WTC11 (cell line): ENCODE measurements at regions not wholly inside any gene's neighbourhood (a gene's known extent, or its start where the extent isn't known, plus 50 kb on each side); places are given as distances from the start of the nearest gene placed in this dataset.

Source experiments
- ATAC-seq: fragments of 200-7000 bp; cut with Tn5 transposase; 2 replicates; pipeline ENCODE4 v1.10.0; 2021; ENCODE audit warnings: mild to moderate bottlenecking, moderate library complexity
- CTCF ChIA-PET: fragments of 300-600 bp; sonication (Branson Sonifier 250); formaldehyde crosslinking; loops from one replicate; lab custom pipeline; 2021; ENCODE audit warnings: antibody characterized with exemption; lab: Charles Lee
- POLR2A ChIA-PET: fragments of 350-600 bp; sonication (Branson Sonifier 250); formaldehyde crosslinking; loops from one replicate; lab custom pipeline; 2021; ENCODE audit warnings: antibody characterized with exemption; lab: Charles Lee
- DNase-seq: peaks from one replicate; pipeline ENCODE4 v3.0.0; 2021; ENCODE audit warnings: low spot score
- H3K27ac Mint-ChIP-seq: 2 replicates; pipeline ENCODE4 v1.8.0; 2021; ENCODE audit warnings: mixed read lengths
- H3K27me3 Mint-ChIP-seq: 2 replicates; pipeline ENCODE4 v1.8.0; 2021; ENCODE audit warnings: low read depth, mild to moderate bottlenecking, moderate library complexity, mixed read lengths
- H3K36me3 Mint-ChIP-seq: 2 replicates; pipeline ENCODE4 v1.8.0; 2021; ENCODE audit warnings: mixed read lengths
- H3K4me1 Mint-ChIP-seq: 2 replicates; pipeline ENCODE4 v1.8.0; 2022; ENCODE audit warnings: mixed read lengths
- H3K4me3 Mint-ChIP-seq: 2 replicates; pipeline ENCODE4 v1.8.0; 2021; ENCODE audit warnings: mild to moderate bottlenecking, moderate library complexity, mixed read lengths
- H3K9me3 Mint-ChIP-seq: 2 replicates; pipeline ENCODE4 v1.8.0; 2021; ENCODE audit warnings: mixed read lengths
- ETV6 ChIP-seq: sonication (generic); formaldehyde crosslinking; IDR thresholded peaks from 2 replicates; pipeline ENCODE4 v1.8.1; 2022; ENCODE audit warnings: mild to moderate bottlenecking, missing genetic modification reagents
- GABPB1 ChIP-seq: sonication (generic); formaldehyde crosslinking; IDR thresholded peaks from 2 replicates; pipeline ENCODE4 v1.8.1; 2023; ENCODE audit warnings: mild to moderate bottlenecking, missing genetic modification reagents
- GRHL2 ChIP-seq: fragments of 250-450 bp; sonication (Bioruptor Pico); IDR thresholded peaks from 2 replicates; pipeline ENCODE4 v1.8.0; 2022; ENCODE audit warnings: mild to moderate bottlenecking, moderate library complexity; ENCODE audit not compliant: insufficient replicate concordance, severe bottlenecking
- GTF2I ChIP-seq: fragments of 250-450 bp; sonication (Bioruptor Pico); conservative IDR thresholded peaks from 2 replicates; pipeline ENCODE4 v1.4.0; 2021; ENCODE audit warnings: mild to moderate bottlenecking
- HMGA2 ChIP-seq: fragments of 250-450 bp; sonication (Bioruptor Pico); IDR thresholded peaks from 2 replicates; pipeline ENCODE4 v1.4.0; 2021; ENCODE audit warnings: mild to moderate bottlenecking, moderate library complexity
- MXD4 ChIP-seq: fragments of 250-450 bp; sonication (Bioruptor Pico); IDR thresholded peaks from 2 replicates; pipeline ENCODE4 v1.8.0; 2021; ENCODE audit warnings: mild to moderate bottlenecking, moderate library complexity, borderline replicate concordance
- NFE2L1 ChIP-seq: sonication (generic); formaldehyde crosslinking; IDR thresholded peaks from 2 replicates; pipeline ENCODE4 v1.8.1; 2023; ENCODE audit warnings: missing genetic modification reagents
- NFYB ChIP-seq: sonication (generic); formaldehyde crosslinking; conservative IDR thresholded peaks from 2 replicates; pipeline ENCODE4 v1.8.0; 2022; ENCODE audit warnings: low read depth, missing genetic modification reagents
- NR2C2 ChIP-seq: sonication (generic); formaldehyde crosslinking; IDR thresholded peaks from 2 replicates; pipeline ENCODE4 v1.8.0; 2022; ENCODE audit warnings: mild to moderate bottlenecking, missing genetic modification reagents
- SP1 ChIP-seq: sonication (generic); formaldehyde crosslinking; conservative IDR thresholded peaks from 2 replicates; pipeline ENCODE4 v1.8.1; 2022; ENCODE audit warnings: missing genetic modification reagents
- ZNF138 ChIP-seq: sonication (generic); formaldehyde crosslinking; conservative IDR thresholded peaks from 2 replicates; pipeline ENCODE4 v1.8.1; 2022; ENCODE audit warnings: mild to moderate bottlenecking, moderate library complexity, missing genetic modification reagents
- ZNF219 ChIP-seq: sonication (generic); formaldehyde crosslinking; IDR thresholded peaks from 2 replicates; pipeline ENCODE4 v1.8.0; 2023; ENCODE audit warnings: missing genetic modification reagents, mild to moderate bottlenecking, borderline replicate concordance
- ZNF232 ChIP-seq: sonication (generic); formaldehyde crosslinking; IDR thresholded peaks from 2 replicates; pipeline ENCODE4 v1.8.0; 2022; ENCODE audit warnings: mild to moderate bottlenecking, missing genetic modification reagents
- ZNF416 ChIP-seq: fragments of 250-450 bp; sonication (Bioruptor Pico); IDR thresholded peaks from 2 replicates; pipeline ENCODE4 v1.9.0; 2021; ENCODE audit warnings: mild to moderate bottlenecking, inconsistent platforms
- ZNF671 ChIP-seq: fragments of 250-450 bp; sonication (Bioruptor Pico); IDR thresholded peaks from 2 replicates; pipeline ENCODE4 v1.8.0; 2021; ENCODE audit warnings: mild to moderate bottlenecking
- TF ChIP-seq, protein P1 (sequence below): sonication (generic); formaldehyde crosslinking; IDR thresholded peaks from 2 replicates; pipeline ENCODE4 v1.8.1; 2023; ENCODE audit warnings: mild to moderate bottlenecking, moderate library complexity, missing genetic modification reagents
- TF ChIP-seq, protein P2 (sequence below): sonication (generic); formaldehyde crosslinking; IDR thresholded peaks from 2 replicates; pipeline ENCODE4 v1.8.1; 2023; ENCODE audit warnings: mild to moderate bottlenecking, missing genetic modification reagents, moderate library complexity
- TF ChIP-seq, protein P3 (sequence below): sonication (generic); formaldehyde crosslinking; conservative IDR thresholded peaks from 2 replicates; pipeline ENCODE4 v1.8.1; 2023; ENCODE audit warnings: mild to moderate bottlenecking, low read depth, missing genetic modification reagents, moderate library complexity
- TF ChIP-seq, protein P4 (sequence below): sonication (generic); formaldehyde crosslinking; IDR thresholded peaks from 2 replicates; pipeline ENCODE4 v1.8.0; 2022; ENCODE audit warnings: mild to moderate bottlenecking, missing genetic modification reagents
- TF ChIP-seq, protein P5 (sequence below): fragments of 250-450 bp; sonication (Bioruptor Pico); IDR thresholded peaks from 2 replicates; pipeline ENCODE4 v1.9.0; 2021; ENCODE audit warnings: mild to moderate bottlenecking
- TF ChIP-seq, protein P6 (sequence below): sonication (generic); formaldehyde crosslinking; IDR thresholded peaks from 2 replicates; pipeline ENCODE4 v1.8.1; 2023; ENCODE audit warnings: mild to moderate bottlenecking, missing genetic modification reagents, borderline replicate concordance

- TF ChIP-seq, protein P1, sequence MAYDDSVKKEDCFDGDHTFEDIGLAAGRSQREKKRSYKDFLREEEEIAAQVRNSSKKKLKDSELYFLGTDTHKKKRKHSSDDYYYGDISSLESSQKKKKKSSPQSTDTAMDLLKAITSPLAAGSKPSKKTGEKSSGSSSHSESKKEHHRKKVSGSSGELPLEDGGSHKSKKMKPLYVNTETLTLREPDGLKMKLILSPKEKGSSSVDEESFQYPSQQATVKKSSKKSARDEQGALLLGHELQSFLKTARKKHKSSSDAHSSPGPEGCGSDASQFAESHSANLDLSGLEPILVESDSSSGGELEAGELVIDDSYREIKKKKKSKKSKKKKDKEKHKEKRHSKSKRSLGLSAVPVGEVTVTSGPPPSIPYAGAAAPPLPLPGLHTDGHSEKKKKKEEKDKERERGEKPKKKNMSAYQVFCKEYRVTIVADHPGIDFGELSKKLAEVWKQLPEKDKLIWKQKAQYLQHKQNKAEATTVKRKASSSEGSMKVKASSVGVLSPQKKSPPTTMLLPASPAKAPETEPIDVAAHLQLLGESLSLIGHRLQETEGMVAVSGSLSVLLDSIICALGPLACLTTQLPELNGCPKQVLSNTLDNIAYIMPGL (CRISPR knock-in tag): no peak
- TF ChIP-seq ZNF416 (CRISPR knock-in tag) (no peak), NR2C2 (no peak), SP1 (CRISPR knock-in tag) (no peak), NFYB (no peak), GRHL2 (CRISPR knock-in tag) (no peak), ZNF671 (CRISPR knock-in tag) (no peak)
- TF ChIP-seq, protein P2, sequence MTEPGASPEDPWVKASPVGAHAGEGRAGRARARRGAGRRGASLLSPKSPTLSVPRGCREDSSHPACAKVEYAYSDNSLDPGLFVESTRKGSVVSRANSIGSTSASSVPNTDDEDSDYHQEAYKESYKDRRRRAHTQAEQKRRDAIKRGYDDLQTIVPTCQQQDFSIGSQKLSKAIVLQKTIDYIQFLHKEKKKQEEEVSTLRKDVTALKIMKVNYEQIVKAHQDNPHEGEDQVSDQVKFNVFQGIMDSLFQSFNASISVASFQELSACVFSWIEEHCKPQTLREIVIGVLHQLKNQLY (CRISPR knock-in tag): no peak
Measured at GRCh38 chr6:113530769-113531168, 326.4 kb upstream of the MARCKS start (continued).

DNA sequence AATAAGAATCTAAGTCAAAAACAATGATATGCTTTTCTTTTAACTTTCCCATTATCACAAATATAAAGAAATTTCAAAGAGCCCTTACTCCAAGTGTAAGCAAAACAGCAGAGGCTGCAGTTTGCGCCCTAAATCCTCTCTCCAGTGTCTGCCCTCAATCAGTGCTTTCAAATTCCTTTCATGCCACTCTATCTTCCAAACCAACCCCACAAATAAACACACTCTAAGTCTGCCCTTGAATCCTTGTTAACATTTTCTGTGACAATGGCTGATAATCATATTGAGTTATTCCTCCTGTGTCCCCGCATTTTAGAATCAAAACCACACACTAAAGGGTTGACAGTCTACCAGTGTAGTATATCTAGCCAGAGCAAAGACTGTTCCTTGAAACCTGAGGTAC is 317.9 kb upstream of the MARCKS start:
- peaks cover 13% of the 10 kb centered on the region for H3K4me1 Mint-ChIP-seq
- H3K36me3 Mint-ChIP-seq: no peaks in the 10 kb centered on the region
- no peak overlapping the region for H3K4me3 Mint-ChIP-seq
- ATAC-seq (peak; percentile 78), DNase-seq (no peak)
- no peaks in the 10 kb centered on the region for H3K9me3 Mint-ChIP-seq
- H3K27me3 Mint-ChIP-seq: no peaks in the 10 kb centered on the region
- POLR2A ChIA-PET: no interaction called here
- CTCF ChIA-PET: interaction anchor here (0.8 kb wide), 1 partner anchor 320 kb away, joined by 3 read pairs; no protein-coding TSS in a partner anchor
- TF ChIP-seq NFE2L1 (CRISPR knock-in tag) (no peak), HMGA2 (no peak), GABPB1 (CRISPR knock-in tag) (no peak), SP1 (CRISPR knock-in tag) (no peak)
- TF ChIP-seq, protein P3, sequence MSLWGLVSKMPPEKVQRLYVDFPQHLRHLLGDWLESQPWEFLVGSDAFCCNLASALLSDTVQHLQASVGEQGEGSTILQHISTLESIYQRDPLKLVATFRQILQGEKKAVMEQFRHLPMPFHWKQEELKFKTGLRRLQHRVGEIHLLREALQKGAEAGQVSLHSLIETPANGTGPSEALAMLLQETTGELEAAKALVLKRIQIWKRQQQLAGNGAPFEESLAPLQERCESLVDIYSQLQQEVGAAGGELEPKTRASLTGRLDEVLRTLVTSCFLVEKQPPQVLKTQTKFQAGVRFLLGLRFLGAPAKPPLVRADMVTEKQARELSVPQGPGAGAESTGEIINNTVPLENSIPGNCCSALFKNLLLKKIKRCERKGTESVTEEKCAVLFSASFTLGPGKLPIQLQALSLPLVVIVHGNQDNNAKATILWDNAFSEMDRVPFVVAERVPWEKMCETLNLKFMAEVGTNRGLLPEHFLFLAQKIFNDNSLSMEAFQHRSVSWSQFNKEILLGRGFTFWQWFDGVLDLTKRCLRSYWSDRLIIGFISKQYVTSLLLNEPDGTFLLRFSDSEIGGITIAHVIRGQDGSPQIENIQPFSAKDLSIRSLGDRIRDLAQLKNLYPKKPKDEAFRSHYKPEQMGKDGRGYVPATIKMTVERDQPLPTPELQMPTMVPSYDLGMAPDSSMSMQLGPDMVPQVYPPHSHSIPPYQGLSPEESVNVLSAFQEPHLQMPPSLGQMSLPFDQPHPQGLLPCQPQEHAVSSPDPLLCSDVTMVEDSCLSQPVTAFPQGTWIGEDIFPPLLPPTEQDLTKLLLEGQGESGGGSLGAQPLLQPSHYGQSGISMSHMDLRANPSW (CRISPR knock-in tag): no peak
- TF ChIP-seq, protein P4, sequence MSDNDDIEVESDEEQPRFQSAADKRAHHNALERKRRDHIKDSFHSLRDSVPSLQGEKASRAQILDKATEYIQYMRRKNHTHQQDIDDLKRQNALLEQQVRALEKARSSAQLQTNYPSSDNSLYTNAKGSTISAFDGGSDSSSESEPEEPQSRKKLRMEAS (CRISPR knock-in tag): no peak
- TF ChIP-seq, all 79 proteins: peak for 0
- H3K27ac Mint-ChIP-seq: peak overlapping the region; percentile 17; the same call in 1 of the 2 replicates

DNA sequence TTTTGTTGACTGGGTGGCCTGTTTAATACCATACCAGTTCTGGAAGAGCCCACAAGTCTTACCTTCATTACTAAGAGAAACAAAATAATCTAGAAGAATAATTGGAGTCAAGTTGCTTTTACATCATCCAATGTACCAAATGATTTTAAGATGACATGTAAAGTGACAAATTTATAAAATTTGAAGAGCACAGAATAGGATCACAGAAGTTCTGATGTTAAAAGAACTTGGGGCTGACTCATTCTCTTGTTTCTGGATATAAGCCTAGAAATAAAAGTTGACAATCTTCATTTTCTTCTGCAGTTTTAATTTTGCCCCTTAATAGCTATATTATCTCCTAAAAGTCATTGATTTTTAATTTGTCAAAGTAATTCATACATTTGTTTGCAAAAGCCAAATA is 317.5 kb upstream of the MARCKS start:
- no peak for TF ChIP-seq ETV6
- TF ChIP-seq ZNF232 (CRISPR knock-in tag): no peak
- TF ChIP-seq, protein P5, sequence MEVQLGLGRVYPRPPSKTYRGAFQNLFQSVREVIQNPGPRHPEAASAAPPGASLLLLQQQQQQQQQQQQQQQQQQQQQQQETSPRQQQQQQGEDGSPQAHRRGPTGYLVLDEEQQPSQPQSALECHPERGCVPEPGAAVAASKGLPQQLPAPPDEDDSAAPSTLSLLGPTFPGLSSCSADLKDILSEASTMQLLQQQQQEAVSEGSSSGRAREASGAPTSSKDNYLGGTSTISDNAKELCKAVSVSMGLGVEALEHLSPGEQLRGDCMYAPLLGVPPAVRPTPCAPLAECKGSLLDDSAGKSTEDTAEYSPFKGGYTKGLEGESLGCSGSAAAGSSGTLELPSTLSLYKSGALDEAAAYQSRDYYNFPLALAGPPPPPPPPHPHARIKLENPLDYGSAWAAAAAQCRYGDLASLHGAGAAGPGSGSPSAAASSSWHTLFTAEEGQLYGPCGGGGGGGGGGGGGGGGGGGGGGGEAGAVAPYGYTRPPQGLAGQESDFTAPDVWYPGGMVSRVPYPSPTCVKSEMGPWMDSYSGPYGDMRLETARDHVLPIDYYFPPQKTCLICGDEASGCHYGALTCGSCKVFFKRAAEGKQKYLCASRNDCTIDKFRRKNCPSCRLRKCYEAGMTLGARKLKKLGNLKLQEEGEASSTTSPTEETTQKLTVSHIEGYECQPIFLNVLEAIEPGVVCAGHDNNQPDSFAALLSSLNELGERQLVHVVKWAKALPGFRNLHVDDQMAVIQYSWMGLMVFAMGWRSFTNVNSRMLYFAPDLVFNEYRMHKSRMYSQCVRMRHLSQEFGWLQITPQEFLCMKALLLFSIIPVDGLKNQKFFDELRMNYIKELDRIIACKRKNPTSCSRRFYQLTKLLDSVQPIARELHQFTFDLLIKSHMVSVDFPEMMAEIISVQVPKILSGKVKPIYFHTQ (CRISPR knock-in tag): no peak
- no peak for TF ChIP-seq ZNF219
- TF ChIP-seq MXD4 (CRISPR knock-in tag): no peak
- no peak for TF ChIP-seq ZNF138 (CRISPR knock-in tag)
- TF ChIP-seq GTF2I (CRISPR knock-in tag): no peak
- TF ChIP-seq, protein P6, sequence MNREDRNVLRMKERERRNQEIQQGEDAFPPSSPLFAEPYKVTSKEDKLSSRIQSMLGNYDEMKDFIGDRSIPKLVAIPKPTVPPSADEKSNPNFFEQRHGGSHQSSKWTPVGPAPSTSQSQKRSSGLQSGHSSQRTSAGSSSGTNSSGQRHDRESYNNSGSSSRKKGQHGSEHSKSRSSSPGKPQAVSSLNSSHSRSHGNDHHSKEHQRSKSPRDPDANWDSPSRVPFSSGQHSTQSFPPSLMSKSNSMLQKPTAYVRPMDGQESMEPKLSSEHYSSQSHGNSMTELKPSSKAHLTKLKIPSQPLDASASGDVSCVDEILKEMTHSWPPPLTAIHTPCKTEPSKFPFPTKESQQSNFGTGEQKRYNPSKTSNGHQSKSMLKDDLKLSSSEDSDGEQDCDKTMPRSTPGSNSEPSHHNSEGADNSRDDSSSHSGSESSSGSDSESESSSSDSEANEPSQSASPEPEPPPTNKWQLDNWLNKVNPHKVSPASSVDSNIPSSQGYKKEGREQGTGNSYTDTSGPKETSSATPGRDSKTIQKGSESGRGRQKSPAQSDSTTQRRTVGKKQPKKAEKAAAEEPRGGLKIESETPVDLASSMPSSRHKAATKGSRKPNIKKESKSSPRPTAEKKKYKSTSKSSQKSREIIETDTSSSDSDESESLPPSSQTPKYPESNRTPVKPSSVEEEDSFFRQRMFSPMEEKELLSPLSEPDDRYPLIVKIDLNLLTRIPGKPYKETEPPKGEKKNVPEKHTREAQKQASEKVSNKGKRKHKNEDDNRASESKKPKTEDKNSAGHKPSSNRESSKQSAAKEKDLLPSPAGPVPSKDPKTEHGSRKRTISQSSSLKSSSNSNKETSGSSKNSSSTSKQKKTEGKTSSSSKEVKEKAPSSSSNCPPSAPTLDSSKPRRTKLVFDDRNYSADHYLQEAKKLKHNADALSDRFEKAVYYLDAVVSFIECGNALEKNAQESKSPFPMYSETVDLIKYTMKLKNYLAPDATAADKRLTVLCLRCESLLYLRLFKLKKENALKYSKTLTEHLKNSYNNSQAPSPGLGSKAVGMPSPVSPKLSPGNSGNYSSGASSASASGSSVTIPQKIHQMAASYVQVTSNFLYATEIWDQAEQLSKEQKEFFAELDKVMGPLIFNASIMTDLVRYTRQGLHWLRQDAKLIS (CRISPR knock-in tag): no peak
- ChIA-PET POLR2A (no interaction called here), CTCF (no interaction called here)
- Mint-ChIP-seq H3K4me1 (peaks cover 13% of the 10 kb centered on the region), H3K36me3 (no peaks in the 10 kb centered on the region), H3K27me3 (no peaks in the 10 kb centered on the region), H3K27ac (no peak overlapping the region), H3K9me3 (no peaks in the 10 kb centered on the region), H3K4me3 (no peak overlapping the region)
- no peak for DNase-seq
- ATAC-seq: no peak
